HFF-Myc (cell line): ENCODE measurements at regions not wholly inside any gene's neighbourhood (a gene's known extent, or its start where the extent isn't known, plus 50 kb on each side); places are given as distances from the start of the nearest gene placed in this dataset.

ENCODE experiments used
- DNase-seq: peaks from one replicate; pipeline ENCODE4 v3.0.0-alpha.2; 2011; ENCODE audit warnings: low read depth; ENCODE audit errors: extremely low read depth
- H3K4me3 ChIP-seq: replicated peaks from 2 replicates; pipeline ENCODE4 v1.5.1; 2011; ENCODE audit warnings: low read depth, mild to moderate bottlenecking, control low read depth, low read length
- TF ChIP-seq, protein P1 (sequence below): IDR thresholded peaks from 2 replicates; pipeline ENCODE4 v1.5.1; 2012; ENCODE audit warnings: mild to moderate bottlenecking, low read depth, low read length, control low read depth; ENCODE audit errors: missing control alignments

DNA sequence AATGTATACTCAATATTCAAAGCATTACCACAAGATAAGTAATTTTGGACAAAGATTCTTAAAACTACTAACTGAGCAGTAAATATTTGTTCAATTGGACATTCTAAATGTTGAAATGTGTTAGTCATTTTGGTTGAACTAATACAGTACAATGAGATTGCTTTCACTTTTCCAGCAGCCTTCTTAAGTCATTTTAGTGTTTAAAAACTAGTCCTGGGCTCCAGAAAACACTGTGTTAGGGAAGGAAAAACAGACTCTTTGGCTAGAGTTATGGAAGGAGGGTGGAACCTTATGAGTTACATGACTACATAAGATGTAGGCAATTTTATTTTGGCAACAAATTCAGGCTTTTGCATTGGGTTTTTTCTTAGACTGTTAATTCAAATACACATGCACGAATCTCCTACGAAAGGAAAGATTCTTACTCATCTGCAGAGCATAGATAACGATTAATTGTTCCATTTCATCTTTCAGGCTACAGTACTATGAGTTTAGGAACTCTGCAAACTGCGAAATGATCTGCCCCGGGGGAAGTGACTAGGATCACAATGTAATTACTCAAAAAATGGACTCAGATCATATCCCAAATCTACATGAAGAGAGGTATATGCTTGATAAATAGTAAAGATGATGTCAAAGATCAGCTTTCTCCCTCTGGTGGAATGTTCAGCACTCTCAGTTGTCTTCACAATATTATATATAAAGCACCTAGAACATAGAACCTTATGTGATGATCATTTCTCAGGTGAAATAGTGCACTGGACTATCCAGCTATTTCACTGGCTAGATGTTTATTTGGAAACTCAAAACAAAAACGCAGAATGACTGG, 492.8 kb upstream of the MDFIC2 start:
- TF ChIP-seq, protein P1, sequence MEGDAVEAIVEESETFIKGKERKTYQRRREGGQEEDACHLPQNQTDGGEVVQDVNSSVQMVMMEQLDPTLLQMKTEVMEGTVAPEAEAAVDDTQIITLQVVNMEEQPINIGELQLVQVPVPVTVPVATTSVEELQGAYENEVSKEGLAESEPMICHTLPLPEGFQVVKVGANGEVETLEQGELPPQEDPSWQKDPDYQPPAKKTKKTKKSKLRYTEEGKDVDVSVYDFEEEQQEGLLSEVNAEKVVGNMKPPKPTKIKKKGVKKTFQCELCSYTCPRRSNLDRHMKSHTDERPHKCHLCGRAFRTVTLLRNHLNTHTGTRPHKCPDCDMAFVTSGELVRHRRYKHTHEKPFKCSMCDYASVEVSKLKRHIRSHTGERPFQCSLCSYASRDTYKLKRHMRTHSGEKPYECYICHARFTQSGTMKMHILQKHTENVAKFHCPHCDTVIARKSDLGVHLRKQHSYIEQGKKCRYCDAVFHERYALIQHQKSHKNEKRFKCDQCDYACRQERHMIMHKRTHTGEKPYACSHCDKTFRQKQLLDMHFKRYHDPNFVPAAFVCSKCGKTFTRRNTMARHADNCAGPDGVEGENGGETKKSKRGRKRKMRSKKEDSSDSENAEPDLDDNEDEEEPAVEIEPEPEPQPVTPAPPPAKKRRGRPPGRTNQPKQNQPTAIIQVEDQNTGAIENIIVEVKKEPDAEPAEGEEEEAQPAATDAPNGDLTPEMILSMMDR, result no peak
- DNase-seq, result no peak
- H3K4me3 ChIP-seq, result no peak overlapping the region

DNA sequence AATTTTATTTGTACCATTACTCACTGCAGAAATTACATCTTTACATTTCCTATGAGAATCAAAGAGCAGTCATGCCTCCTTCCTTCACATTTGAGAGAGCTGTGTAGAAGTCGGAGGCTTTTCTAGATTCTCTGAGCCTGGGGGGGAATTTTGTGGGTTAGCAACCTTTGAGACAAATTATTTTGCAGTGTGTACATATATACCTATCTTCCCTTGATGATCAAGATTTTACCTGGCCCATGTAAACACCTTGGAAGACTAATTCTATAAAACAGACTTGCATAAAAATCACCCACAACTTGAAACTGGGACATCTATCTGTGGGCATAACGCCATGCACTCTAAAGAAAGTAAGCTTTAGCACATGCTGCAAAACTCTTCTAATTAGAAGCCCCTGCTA, 491.5 kb upstream of the MDFIC2 start:
- no peak overlapping the region for H3K4me3 ChIP-seq
- DNase-seq, result no peak
- TF ChIP-seq, protein P1, result no peak

DNA sequence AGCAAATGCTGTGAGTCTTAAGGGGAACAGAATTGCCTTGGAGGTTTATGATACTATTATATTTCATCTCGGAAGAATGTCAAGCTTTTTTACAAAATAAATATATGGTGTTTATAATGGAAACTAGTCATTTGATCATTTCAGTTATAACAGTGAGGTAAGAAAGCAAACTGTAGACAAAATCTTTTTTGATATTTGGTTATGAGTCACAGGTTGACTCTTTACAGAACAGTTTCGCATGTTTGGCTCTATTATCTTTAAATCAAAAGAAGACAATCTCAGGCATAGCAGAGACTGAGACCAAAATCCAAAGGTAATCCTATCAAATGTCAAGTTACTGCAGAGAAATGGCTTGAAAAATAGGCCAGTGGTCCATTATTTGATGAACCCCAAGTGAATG, 490.9 kb upstream of the MDFIC2 start:
- no peak overlapping the region for H3K4me3 ChIP-seq
- no peak for DNase-seq
- TF ChIP-seq, protein P1, result no peak

DNA sequence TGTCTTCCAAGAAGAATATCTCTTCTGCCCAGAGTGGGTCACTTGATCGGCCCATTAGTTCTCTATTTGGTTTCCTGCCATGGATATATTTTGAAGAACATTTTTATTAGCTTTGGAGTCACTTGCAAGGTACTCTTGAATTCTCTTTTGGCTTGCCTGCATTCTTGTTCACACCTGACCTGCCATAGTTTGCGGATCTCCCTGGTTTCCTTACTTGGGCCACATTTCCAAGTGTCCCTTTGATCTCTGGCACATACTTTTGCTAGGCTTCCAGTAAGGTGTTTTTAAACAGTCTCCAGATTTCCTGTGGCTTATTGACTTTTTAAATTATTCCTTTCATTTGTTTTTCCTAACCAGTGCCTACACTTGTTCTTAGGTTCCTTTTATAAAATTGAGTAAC, 488.5 kb upstream of the MDFIC2 start:
- TF ChIP-seq, protein P1, result no peak
- DNase-seq, result no peak

DNA sequence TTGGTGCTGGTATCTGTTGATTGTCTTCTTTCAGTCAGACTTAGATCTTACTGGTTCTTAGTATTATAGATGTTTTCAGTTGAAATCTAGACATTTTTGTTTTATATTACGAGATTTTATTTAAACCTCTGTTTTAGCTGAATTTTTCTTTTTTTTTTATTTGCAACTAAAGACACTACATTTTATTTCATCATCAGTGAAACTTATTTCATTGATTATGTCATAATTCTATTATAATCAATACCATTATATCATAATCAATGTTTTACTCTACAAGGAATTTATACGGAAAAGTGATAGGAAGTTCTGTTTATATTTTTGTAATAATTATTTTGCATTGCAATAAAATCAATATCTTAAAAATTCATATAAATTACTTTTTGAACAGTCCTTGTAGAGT, 477.4 kb upstream of the MDFIC2 start:
- no peak for DNase-seq
- no peak overlapping the region for H3K4me3 ChIP-seq
- TF ChIP-seq, protein P1, result no peak

More for the DNA sequence above, 488.5 kb upstream of the MDFIC2 start:
- no peak overlapping the region for H3K4me3 ChIP-seq

DNA sequence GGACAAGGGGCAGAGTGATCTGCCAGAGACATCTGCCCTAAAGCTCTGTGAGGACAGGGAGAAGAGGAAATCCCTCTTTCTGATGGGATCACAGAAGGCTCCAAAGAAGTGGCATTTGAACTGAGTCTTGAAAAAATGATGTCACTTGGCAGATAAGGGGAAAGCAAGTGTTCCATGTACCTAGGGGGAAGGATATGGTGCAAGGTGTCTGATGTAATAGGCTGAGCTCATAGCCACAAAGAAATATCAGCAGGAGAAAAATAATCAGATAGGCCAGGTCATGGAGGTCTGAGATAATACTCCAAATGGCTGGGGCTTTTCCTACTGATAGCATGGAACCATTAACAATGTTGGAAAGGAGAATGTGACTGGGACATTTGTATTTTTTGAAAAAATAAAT, 468.4 kb upstream of the MDFIC2 start:
- no peak for DNase-seq

More for the DNA sequence above, 468.4 kb upstream of the MDFIC2 start:
- H3K4me3 ChIP-seq, result no peak overlapping the region
- TF ChIP-seq, protein P1, result no peak
